Bronchial epithelial cell (primary cell): ENCODE measurements at regions not wholly inside any gene's neighbourhood (a gene's known extent, or its start where the extent isn't known, plus 50 kb on each side); places are given as distances from the start of the nearest gene placed in this dataset.

Experiments
- DNase-seq: peaks from one replicate; pipeline ENCODE4 v3.0.0-alpha.2; 2010; ENCODE audit warnings: low read depth
- FAIRE-seq: peaks from 2 replicates; lab custom pipeline; 2011; peaks lifted over from hg19 to GRCh38; lab: Jason Lieb, UNC
- H3K27me3 ChIP-seq: 2 replicates; pipeline ENCODE4 v1.5.1; 2011; ENCODE audit warnings: low read length; ENCODE audit not compliant: control insufficient read depth, insufficient read depth
- H3K36me3 ChIP-seq: 2 replicates; pipeline ENCODE4 v1.5.1; 2011; ENCODE audit warnings: low read length; ENCODE audit not compliant: control insufficient read depth, insufficient read depth
- H3K4me3 ChIP-seq: 2 replicates; pipeline ENCODE4 v1.5.1; 2011; ENCODE audit warnings: mild to moderate bottlenecking, low read depth, low read length, control low read depth
- CTCF ChIP-seq: IDR thresholded peaks from 2 replicates; pipeline ENCODE4 v1.5.1; 2011; ENCODE audit warnings: mild to moderate bottlenecking, moderate library complexity, low read length, control low read depth, inconsistent platforms; ENCODE audit not compliant: insufficient read depth, severe bottlenecking

GRCh38 chr4:35252866-35253265 is 991.4 kb downstream of the ARAP2 start:
- H3K4me3 ChIP-seq: no peak overlapping the region
- peak; percentile 20 for DNase-seq
- FAIRE-seq: no peak
- H3K27me3 ChIP-seq: no peaks in the 10 kb centered on the region
- no peak for TF ChIP-seq CTCF
- H3K36me3 ChIP-seq: no peaks in the 10 kb centered on the region

- FAIRE-seq (no peak), DNase-seq (no peak)
- no peak for TF ChIP-seq CTCF
- no peak overlapping the region for H3K4me3 ChIP-seq
- H3K27me3 ChIP-seq: no peaks in the 10 kb centered on the region
- no peaks in the 10 kb centered on the region for H3K36me3 ChIP-seq
These were observed 991.0 kb downstream of the ARAP2 start for GRCh38 chr4:35253331-35253730.

- no peak for DNase-seq
- H3K36me3 ChIP-seq: no peaks in the 10 kb centered on the region
- FAIRE-seq: no peak
- no peaks in the 10 kb centered on the region for H3K27me3 ChIP-seq
- H3K4me3 ChIP-seq: no peak overlapping the region
- no peak for TF ChIP-seq CTCF
These were observed 957.9 kb downstream of the ARAP2 start for GRCh38 chr4:35286434-35286833.

- no peaks in the 10 kb centered on the region for H3K36me3 ChIP-seq
- no peaks in the 10 kb centered on the region for H3K27me3 ChIP-seq
- no peak for TF ChIP-seq CTCF
- DNase-seq (no peak), FAIRE-seq (no peak)
- H3K4me3 ChIP-seq: no peak overlapping the region
These were observed 943.1 kb downstream of the ARAP2 start for GRCh38 chr4:35300996-35301774.

GRCh38 chr4:35315419-35315818 is 928.9 kb downstream of the ARAP2 start:
- TF ChIP-seq CTCF: no peak
- Histone ChIP-seq H3K36me3 (no peaks in the 10 kb centered on the region), H3K4me3 (no peak overlapping the region), H3K27me3 (no peaks in the 10 kb centered on the region)
- DNase-seq: no peak
- FAIRE-seq: no peak
